Activated naive CD8-positive, alpha-beta T cell treated with anti-CD3 and anti-CD28 coated beads, Interleukin-2, amount 10 ng/mL, durations not matched to agents 7 days and 5 days (primary cell): ENCODE measurements at regions not wholly inside any gene's neighbourhood (a gene's known extent, or its start where the extent isn't known, plus 50 kb on each side); places are given as distances from the start of the nearest gene placed in this dataset.

ENCODE experiments used
- ATAC-seq: fragments of 150-1000 bp; cut with Tn5 transposase; one replicate; pipeline ENCODE4 v1.10.0; 2021; ENCODE audit warnings: low read depth, moderate library complexity
- POLR2A ChIA-PET: fragments of 350-600 bp; sonication (Branson Sonifier 250); formaldehyde crosslinking; loops from one replicate; lab custom pipeline; 2021; ENCODE audit warnings: antibody characterized with exemption; lab: Charles Lee
- DNase-seq: peaks from one replicate; pipeline ENCODE4 v3.0.0; 2021
- H3K27ac Mint-ChIP-seq: one replicate; pipeline ENCODE4 v1.8.0; 2022; ENCODE audit warnings: mild to moderate bottlenecking, mixed read lengths
- H3K27me3 Mint-ChIP-seq: one replicate; pipeline ENCODE4 v1.8.0; 2022; ENCODE audit warnings: mild to moderate bottlenecking, moderate library complexity, mixed read lengths
- H3K36me3 Mint-ChIP-seq: one replicate; pipeline ENCODE4 v1.8.0; 2021; ENCODE audit warnings: mild to moderate bottlenecking, mixed read lengths
- H3K4me1 Mint-ChIP-seq: one replicate; pipeline ENCODE4 v1.8.0; 2021; ENCODE audit warnings: mixed read lengths
- H3K4me3 Mint-ChIP-seq: one replicate; pipeline ENCODE4 v1.8.0; 2022; ENCODE audit warnings: mild to moderate bottlenecking, moderate library complexity, mixed read lengths
- H3K9me3 Mint-ChIP-seq: one replicate; pipeline ENCODE4 v1.8.0; 2021; ENCODE audit warnings: mixed read lengths

- peaks cover 48% of the 10 kb centered on the region for H3K4me1 Mint-ChIP-seq
- POLR2A ChIA-PET, result no interaction called here
- peak overlapping the region; percentile 10 for H3K4me3 Mint-ChIP-seq
- H3K27ac Mint-ChIP-seq, result peak overlapping the region; percentile 68
- H3K27me3 Mint-ChIP-seq, result no peaks in the 10 kb centered on the region
- DNase-seq (no peak), ATAC-seq (no peak)
- peaks cover 5% of the 10 kb centered on the region for H3K36me3 Mint-ChIP-seq
- H3K9me3 Mint-ChIP-seq, result peaks cover 1% of the 10 kb centered on the region
Observed at GRCh38 chr1:108082738-108083562, 117.2 kb downstream of the SLC25A24 start.

GRCh38 chr1:108082001-108082400, 117.0 kb upstream of the VAV3 start:
- H3K27ac Mint-ChIP-seq, result peak overlapping the region; percentile 68
- H3K36me3 Mint-ChIP-seq, result peaks cover 5% of the 10 kb centered on the region
- peaks cover 1% of the 10 kb centered on the region for H3K9me3 Mint-ChIP-seq
- H3K4me3 Mint-ChIP-seq, result no peak overlapping the region
- POLR2A ChIA-PET, result no interaction called here
- DNase-seq (no peak), ATAC-seq (no peak)
- no peaks in the 10 kb centered on the region for H3K27me3 Mint-ChIP-seq
- H3K4me1 Mint-ChIP-seq, result peaks cover 56% of the 10 kb centered on the region

GRCh38 chr1:108080448-108080847, 115.5 kb upstream of the VAV3 start:
- ATAC-seq (peak; percentile 55), DNase-seq (peak; percentile 40)
- H3K27ac Mint-ChIP-seq, result peak overlapping the region; percentile 86
- peaks cover 56% of the 10 kb centered on the region for H3K4me1 Mint-ChIP-seq
- peak overlapping the region; percentile 53 for H3K4me3 Mint-ChIP-seq
- POLR2A ChIA-PET, result interaction anchor here (1.2 to 1.9 kb wide), 4 partner anchors 12 to 120 kb away, joined by 3 to 9 read pairs (median 5); partner anchors contain the start of gene SLC25A24
- no peaks in the 10 kb centered on the region for H3K27me3 Mint-ChIP-seq
- peaks cover 4% of the 10 kb centered on the region for H3K36me3 Mint-ChIP-seq
- peaks cover 1% of the 10 kb centered on the region for H3K9me3 Mint-ChIP-seq

- DNase-seq (peak; percentile 60), ATAC-seq (peak; percentile 82)
- H3K9me3 Mint-ChIP-seq, result peaks cover 1% of the 10 kb centered on the region
- POLR2A ChIA-PET, result interaction anchor here (1.2 to 1.9 kb wide), 4 partner anchors 11 to 121 kb away, joined by 3 to 9 read pairs (median 5); partner anchors contain the start of gene SLC25A24
- H3K27ac Mint-ChIP-seq, result peak overlapping the region; percentile 88
- H3K4me1 Mint-ChIP-seq, result peaks cover 56% of the 10 kb centered on the region
- no peaks in the 10 kb centered on the region for H3K27me3 Mint-ChIP-seq
- H3K4me3 Mint-ChIP-seq, result peak overlapping the region; percentile 67
- H3K36me3 Mint-ChIP-seq, result peaks cover 4% of the 10 kb centered on the region
Observed at GRCh38 chr1:108079440-108080025, 114.6 kb upstream of the VAV3 start.

GRCh38 chr1:108077991-108078390, 113.0 kb upstream of the VAV3 start:
- H3K4me3 Mint-ChIP-seq, result peak overlapping the region; percentile 65
- POLR2A ChIA-PET, result interaction anchor here (0.7 to 2.0 kb wide), 3 partner anchors 30 to 296 kb away, joined by 4 to 8 read pairs (median 4); no protein-coding TSS in a partner anchor
- H3K9me3 Mint-ChIP-seq, result peaks cover 1% of the 10 kb centered on the region
- DNase-seq (no peak), ATAC-seq (peak; percentile 44)
- no peaks in the 10 kb centered on the region for H3K27me3 Mint-ChIP-seq
- peaks cover 52% of the 10 kb centered on the region for H3K4me1 Mint-ChIP-seq
- H3K27ac Mint-ChIP-seq, result peak overlapping the region; percentile 84
- H3K36me3 Mint-ChIP-seq, result peaks cover 4% of the 10 kb centered on the region

- POLR2A ChIA-PET, result no interaction called here
- H3K4me3 Mint-ChIP-seq, result no peak overlapping the region
- no peaks in the 10 kb centered on the region for H3K27me3 Mint-ChIP-seq
- H3K4me1 Mint-ChIP-seq, result peaks cover 25% of the 10 kb centered on the region
- ATAC-seq (no peak), DNase-seq (no peak)
- no peak overlapping the region for H3K27ac Mint-ChIP-seq
- no peaks in the 10 kb centered on the region for H3K36me3 Mint-ChIP-seq
- H3K9me3 Mint-ChIP-seq, result no peaks in the 10 kb centered on the region
Observed at GRCh38 chr1:108075055-108075454, 110.1 kb upstream of the VAV3 start.

- Mint-ChIP-seq H3K27me3 (no peaks in the 10 kb centered on the region), H3K4me1 (peaks cover 14% of the 10 kb centered on the region), H3K27ac (no peak overlapping the region), H3K4me3 (no peak overlapping the region), H3K36me3 (peaks cover 1% of the 10 kb centered on the region), H3K9me3 (no peaks in the 10 kb centered on the region)
- ATAC-seq, result no peak
- POLR2A ChIA-PET, result no interaction called here
- DNase-seq, result no peak
Observed at GRCh38 chr1:108072776-108073175, 107.8 kb upstream of the VAV3 start.

GRCh38 chr1:108072212-108072611, 107.2 kb upstream of the VAV3 start:
- Mint-ChIP-seq H3K4me1 (peaks cover 11% of the 10 kb centered on the region), H3K4me3 (no peak overlapping the region), H3K27me3 (no peaks in the 10 kb centered on the region), H3K36me3 (peaks cover 1% of the 10 kb centered on the region), H3K9me3 (no peaks in the 10 kb centered on the region), H3K27ac (no peak overlapping the region)
- ATAC-seq, result no peak
- POLR2A ChIA-PET, result no interaction called here
- no peak for DNase-seq

- H3K27me3 Mint-ChIP-seq, result no peaks in the 10 kb centered on the region
- H3K4me3 Mint-ChIP-seq, result no peak overlapping the region
- peaks cover 1% of the 10 kb centered on the region for H3K36me3 Mint-ChIP-seq
- ATAC-seq (no peak), DNase-seq (no peak)
- H3K27ac Mint-ChIP-seq, result no peak overlapping the region
- POLR2A ChIA-PET, result no interaction called here
- no peaks in the 10 kb centered on the region for H3K9me3 Mint-ChIP-seq
- H3K4me1 Mint-ChIP-seq, result peaks cover 10% of the 10 kb centered on the region
Observed at GRCh38 chr1:108071601-108072000, 106.6 kb upstream of the VAV3 start.

- DNase-seq, result no peak
- H3K36me3 Mint-ChIP-seq, result peaks cover 1% of the 10 kb centered on the region
- no peak for ATAC-seq
- H3K27ac Mint-ChIP-seq, result no peak overlapping the region
- H3K4me1 Mint-ChIP-seq, result peaks cover 10% of the 10 kb centered on the region
- H3K4me3 Mint-ChIP-seq, result no peak overlapping the region
- H3K27me3 Mint-ChIP-seq, result no peaks in the 10 kb centered on the region
- H3K9me3 Mint-ChIP-seq, result no peaks in the 10 kb centered on the region
- POLR2A ChIA-PET, result interaction anchor here (0.5 kb wide), 1 partner anchor 1156 kb away, joined by 5 read pairs; no protein-coding TSS in a partner anchor
Observed at GRCh38 chr1:108070662-108071061, 105.7 kb upstream of the VAV3 start.

- ATAC-seq (peak; percentile 30), DNase-seq (no peak)
- Mint-ChIP-seq H3K4me3 (no peak overlapping the region), H3K4me1 (peaks cover 24% of the 10 kb centered on the region), H3K36me3 (peaks cover 2% of the 10 kb centered on the region), H3K9me3 (peaks cover 4% of the 10 kb centered on the region), H3K27me3 (no peaks in the 10 kb centered on the region), H3K27ac (no peak overlapping the region)
- POLR2A ChIA-PET, result interaction anchor here (1.0 kb wide), 1 partner anchor 12 kb away, joined by 3 read pairs; no protein-coding TSS in a partner anchor
Observed at GRCh38 chr1:108067884-108068540, 103.0 kb upstream of the VAV3 start.

- POLR2A ChIA-PET, result no interaction called here
- ATAC-seq, result no peak
- no peaks in the 10 kb centered on the region for H3K27me3 Mint-ChIP-seq
Observed at GRCh38 chr1:108066808-108067207, 101.8 kb upstream of the VAV3 start.

GRCh38 chr1:108064255-108064654, 99.3 kb upstream of the VAV3 start:
- peaks cover 29% of the 10 kb centered on the region for H3K4me1 Mint-ChIP-seq
- H3K27ac Mint-ChIP-seq, result no peak overlapping the region
- ATAC-seq (no peak), DNase-seq (no peak)
- no peaks in the 10 kb centered on the region for H3K27me3 Mint-ChIP-seq
- POLR2A ChIA-PET, result no interaction called here
- H3K4me3 Mint-ChIP-seq, result no peak overlapping the region
- H3K36me3 Mint-ChIP-seq, result peaks cover 10% of the 10 kb centered on the region
- H3K9me3 Mint-ChIP-seq, result peaks cover 12% of the 10 kb centered on the region

More at GRCh38 chr1:108066808-108067207, 101.8 kb upstream of the VAV3 start:
- DNase-seq, result no peak
- H3K36me3 Mint-ChIP-seq, result peaks cover 7% of the 10 kb centered on the region
- H3K4me1 Mint-ChIP-seq, result peaks cover 29% of the 10 kb centered on the region
- H3K27ac Mint-ChIP-seq, result no peak overlapping the region
- peaks cover 9% of the 10 kb centered on the region for H3K9me3 Mint-ChIP-seq
- H3K4me3 Mint-ChIP-seq, result no peak overlapping the region
